ENCODE measurements at regions not wholly inside any gene's neighbourhood (a gene's known extent, or its start where the extent isn't known, plus 50 kb on each side); places are given as distances from the start of the nearest gene placed in this dataset.
"Not testable (repeated sequence)": the region's sequence is repeated elsewhere in the genome, so short reads cannot be mapped to it uniquely, and the experiment has no call there.

DNA sequence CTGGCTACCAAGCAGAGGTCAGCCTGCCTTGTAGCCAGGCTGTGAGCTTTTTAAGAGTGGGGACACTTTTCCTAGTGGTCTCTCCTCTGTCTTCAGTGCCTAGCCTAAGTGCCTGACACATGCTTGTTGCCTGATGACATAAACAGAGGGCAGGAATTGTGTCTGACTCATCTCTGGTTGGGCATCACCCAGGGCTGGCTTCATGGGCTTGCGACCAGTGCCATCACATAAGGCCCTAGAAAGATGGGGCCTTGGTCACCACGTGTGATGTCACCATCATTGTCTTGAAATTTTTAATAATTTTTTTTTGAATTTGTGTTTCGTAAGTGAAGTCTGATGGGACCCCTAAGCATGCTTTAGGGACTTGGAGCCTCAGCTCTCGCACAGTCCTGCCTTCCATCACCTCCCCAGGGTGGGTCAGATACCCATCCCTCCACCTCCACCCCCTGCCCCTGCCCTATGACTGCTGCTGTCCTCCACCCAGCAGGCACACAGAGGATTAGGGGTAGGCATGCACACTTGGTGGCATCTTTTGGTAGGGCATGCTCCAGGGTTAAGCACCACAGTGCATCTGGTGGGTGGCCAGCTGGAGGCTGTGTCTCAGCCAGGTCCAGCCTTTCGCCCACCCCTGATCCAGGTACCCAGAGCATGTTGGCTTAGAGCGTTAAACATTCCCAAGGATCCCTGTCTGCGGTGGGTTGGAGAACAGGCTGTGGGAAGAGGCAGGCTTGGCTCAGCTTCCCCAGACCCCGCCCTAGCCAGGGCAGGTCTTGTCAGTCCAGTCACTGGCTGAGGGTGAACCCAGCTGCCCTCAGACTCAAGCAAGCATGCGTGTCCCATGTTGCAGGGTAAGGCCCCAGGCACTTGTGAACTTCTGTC, 80.1 kb upstream of the SH3PXD2B start:
- no peak overlapping the region for H3K4me3 ChIP-seq
- H3K27me3 ChIP-seq: no peaks in the 10 kb centered on the region
- no peaks in the 10 kb centered on the region for H3K9me3 ChIP-seq
- TF ChIP-seq, protein P1, sequence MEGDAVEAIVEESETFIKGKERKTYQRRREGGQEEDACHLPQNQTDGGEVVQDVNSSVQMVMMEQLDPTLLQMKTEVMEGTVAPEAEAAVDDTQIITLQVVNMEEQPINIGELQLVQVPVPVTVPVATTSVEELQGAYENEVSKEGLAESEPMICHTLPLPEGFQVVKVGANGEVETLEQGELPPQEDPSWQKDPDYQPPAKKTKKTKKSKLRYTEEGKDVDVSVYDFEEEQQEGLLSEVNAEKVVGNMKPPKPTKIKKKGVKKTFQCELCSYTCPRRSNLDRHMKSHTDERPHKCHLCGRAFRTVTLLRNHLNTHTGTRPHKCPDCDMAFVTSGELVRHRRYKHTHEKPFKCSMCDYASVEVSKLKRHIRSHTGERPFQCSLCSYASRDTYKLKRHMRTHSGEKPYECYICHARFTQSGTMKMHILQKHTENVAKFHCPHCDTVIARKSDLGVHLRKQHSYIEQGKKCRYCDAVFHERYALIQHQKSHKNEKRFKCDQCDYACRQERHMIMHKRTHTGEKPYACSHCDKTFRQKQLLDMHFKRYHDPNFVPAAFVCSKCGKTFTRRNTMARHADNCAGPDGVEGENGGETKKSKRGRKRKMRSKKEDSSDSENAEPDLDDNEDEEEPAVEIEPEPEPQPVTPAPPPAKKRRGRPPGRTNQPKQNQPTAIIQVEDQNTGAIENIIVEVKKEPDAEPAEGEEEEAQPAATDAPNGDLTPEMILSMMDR (IDR thresholded peaks at IDR 0.05): no peak
- no peaks in the 10 kb centered on the region for H3K36me3 ChIP-seq
- H3K27ac ChIP-seq: no peak overlapping the region
- intact Hi-C loops (cut with DNase I): no loop called here
- DNase-seq: peak; percentile 50
- H3K4me1 ChIP-seq: no peaks in the 10 kb centered on the region
- H3K9ac ChIP-seq (ENCODE audit: low read depth in 2 of 2, low read length in 2 of 2): no peak overlapping the region

DNA sequence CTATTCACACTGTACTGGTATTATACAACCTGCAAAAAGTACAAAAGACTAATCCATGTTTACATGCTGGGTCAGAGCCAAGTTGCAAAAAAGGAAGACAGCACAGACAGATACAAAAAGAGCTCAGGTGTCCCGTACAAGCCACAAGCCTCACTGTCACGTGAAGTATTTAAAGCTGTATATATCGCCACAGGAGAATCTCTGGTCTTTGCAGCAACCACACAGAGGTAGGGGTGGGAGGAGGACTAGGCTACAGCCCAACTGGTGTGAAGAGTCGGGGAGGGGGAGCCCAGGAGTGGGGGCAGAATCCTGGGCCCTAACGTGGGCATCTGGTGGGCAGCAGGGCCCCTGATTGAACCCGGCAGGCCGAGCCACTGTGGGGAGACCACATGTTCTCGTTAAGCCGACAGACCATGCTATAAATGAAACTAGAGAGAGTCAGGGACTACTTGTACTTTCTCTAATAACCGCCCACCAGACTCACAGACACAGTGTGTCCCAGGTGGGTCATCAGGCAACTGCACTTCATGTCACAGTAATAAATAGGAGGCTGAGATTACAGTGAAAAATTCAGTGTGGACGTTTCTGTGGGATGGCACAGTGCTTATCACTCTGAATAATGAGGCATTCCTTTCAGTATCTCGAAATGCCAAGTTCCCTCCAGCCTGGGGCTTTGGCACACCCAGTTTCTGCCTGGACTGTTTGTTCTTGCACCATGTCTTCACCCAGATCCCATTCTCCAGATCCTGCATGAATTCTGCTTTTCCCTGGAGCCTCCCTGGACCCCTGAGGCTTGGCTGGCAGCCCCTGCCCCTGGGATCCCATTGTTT, 79.3 kb upstream of the SH3PXD2B start:
- no peak overlapping the region for H3K4me3 ChIP-seq
- no peaks in the 10 kb centered on the region for H3K36me3 ChIP-seq
- peak; percentile 18 for DNase-seq
- intact Hi-C loops (cut with DNase I): no loop called here
- TF ChIP-seq, protein P1 (IDR thresholded peaks at IDR 0.05): no peak
- H3K27me3 ChIP-seq: no peaks in the 10 kb centered on the region
- no peaks in the 10 kb centered on the region for H3K4me1 ChIP-seq
- H3K9me3 ChIP-seq: no peaks in the 10 kb centered on the region
- peak overlapping the region; percentile 3 to 4 for H3K9ac ChIP-seq (ENCODE audit: low read depth in 2 of 2, low read length in 2 of 2)
- H3K27ac ChIP-seq: no peak overlapping the region

GRCh38 chr5:172533058-172533398, 78.7 kb upstream of the SH3PXD2B start:
- peak; percentile 16 for DNase-seq
- no peaks in the 10 kb centered on the region for H3K4me1 ChIP-seq
- no peaks in the 10 kb centered on the region for H3K36me3 ChIP-seq
- H3K9me3 ChIP-seq: no peaks in the 10 kb centered on the region
- H3K27me3 ChIP-seq: no peaks in the 10 kb centered on the region
- no peak overlapping the region for H3K9ac ChIP-seq (ENCODE audit: low read depth in 2 of 2, low read length in 2 of 2)
- no peak overlapping the region for H3K27ac ChIP-seq
- intact Hi-C loops (cut with DNase I): no loop called here
- H3K4me3 ChIP-seq: no peak overlapping the region
- TF ChIP-seq, protein P1 (IDR thresholded peaks at IDR 0.05): no peak

GRCh38 chr5:172532439-172532838, 78.1 kb upstream of the SH3PXD2B start:
- H3K27ac ChIP-seq; H3K27me3 ChIP-seq; H3K4me1 ChIP-seq; H3K9ac ChIP-seq (ENCODE audit: low read depth in 2 of 2, low read length in 2 of 2); H3K36me3 ChIP-seq; H3K4me3 ChIP-seq; intact Hi-C loops (cut with DNase I); H3K9me3 ChIP-seq: not testable (repeated sequence)
- DNase-seq: peak; percentile 13

DNA sequence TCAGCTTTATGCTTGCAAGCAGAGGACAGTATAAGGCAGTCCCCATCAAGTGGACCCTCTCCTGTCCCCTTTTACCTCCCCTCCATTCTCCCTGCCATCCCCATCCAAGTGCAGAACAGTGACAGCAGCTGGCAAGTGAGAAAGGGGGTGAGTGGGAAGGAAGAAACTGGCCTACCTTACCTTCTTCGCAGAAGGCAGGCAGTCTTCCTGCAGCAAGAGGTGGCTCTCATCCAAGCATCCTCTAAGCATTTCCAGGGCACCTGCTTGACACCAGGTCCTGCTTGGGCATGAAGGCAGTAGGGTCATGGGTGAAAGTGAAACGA, 77.3 kb upstream of the SH3PXD2B start:
- no peaks in the 10 kb centered on the region for H3K27me3 ChIP-seq
- H3K36me3 ChIP-seq: no peaks in the 10 kb centered on the region
- H3K9me3 ChIP-seq: no peaks in the 10 kb centered on the region
- peak; percentile 7 for DNase-seq
- H3K27ac ChIP-seq: no peak overlapping the region
- no peak overlapping the region for H3K4me3 ChIP-seq
- intact Hi-C loops (cut with DNase I): no loop called here
- TF ChIP-seq, protein P1 (IDR thresholded peaks at IDR 0.05): no peak
- no peaks in the 10 kb centered on the region for H3K4me1 ChIP-seq
- H3K9ac ChIP-seq (ENCODE audit: low read depth in 2 of 2, low read length in 2 of 2): no peak overlapping the region
